Ovary (tissue), 7 donors: ENCODE measurements at regions not wholly inside any gene's neighbourhood (a gene's known extent, or its start where the extent isn't known, plus 50 kb on each side); places are given as distances from the start of the nearest gene placed in this dataset.
"Not testable (repeated sequence)": the region's sequence is repeated elsewhere in the genome, so short reads cannot be mapped to it uniquely, and the experiment has no call there.

Source experiments
- DNase-seq, 5 donors: peaks; one replicate each; pipeline ENCODE4 v3.0.0-alpha.2; 2019 to 2020
- H3K27ac ChIP-seq, 2 donors: fragments of 200-600 bp; one replicate each; pipeline versions ENCODE4 v1.5.1 to v1.8.0; 2019 to 2022
- H3K27me3 ChIP-seq: fragments of 200-600 bp; one replicate; pipeline ENCODE4 v1.8.0; 2022
- H3K36me3 ChIP-seq: fragments of 200-600 bp; sonication (generic); one replicate; pipeline ENCODE4 v1.5.1; 2019
- H3K4me1 ChIP-seq: one replicate; pipeline ENCODE4 v1.8.1; 2013; ENCODE audit warnings: mild to moderate bottlenecking, moderate library complexity; ENCODE audit not compliant: insufficient read depth
- H3K4me3 ChIP-seq: fragments of 200-600 bp; sonication (generic); one replicate; pipeline ENCODE4 v1.5.1; 2017
- H3K9me3 ChIP-seq, 2 donors: fragments of 200-600 bp in 1 of 2; sonication (generic) in 1 of 2; one replicate each; pipeline versions ENCODE4 v1.5.1 to v1.8.1; 2013 to 2019; ENCODE audit warnings: mild to moderate bottlenecking in 1 of 2, moderate library complexity in 1 of 2
- CTCF ChIP-seq, 3 donors: fragments of 450-650 bp in 2 of 3; fragments of 200-600 bp in 1 of 3; IDR thresholded peaks; one replicate each; pipeline versions ENCODE4 v1.5.1 to v1.8.0; 2016 to 2022; ENCODE audit warnings: antibody characterized with exemption in 3 of 3, mild to moderate bottlenecking in 1 of 3
- EP300 ChIP-seq: sonication (generic); formaldehyde crosslinking; IDR thresholded peaks from one replicate; pipeline ENCODE4 v1.6.1; 2017; ENCODE audit warnings: antibody characterized with exemption
- POLR2A ChIP-seq: fragments of 450-650 bp; IDR thresholded peaks from one replicate; pipeline ENCODE4 v1.6.1; 2017; ENCODE audit warnings: antibody characterized with exemption, mild to moderate bottlenecking, moderate library complexity
- WGBS, 3 donors: extraction: QIAGEN DNeasy Blood & Tissue Kit in 1 of 3; methylation state at CpG; one replicate each; pipeline versions ENCODE4 v1.1.5 to v1.1.7; 2013 to 2017; 5-methylcytosine and 5-hydroxymethylcytosine counted together
- intact Hi-C, 4 donors: fragments of 100-400 bp; cut with DNase I; formaldehyde crosslinking; loops; one replicate each; pipeline versions ENCODE4 v1.11.0 to v1.15.1; 2022 to 2023
- donor health status: DM: no; HTN: no; CAD: no; lungs with moderate emphysema.
- donor health status: DM: no; HTN: no; CAD: no.
- donor health status: Bipolar disorder and iron deficiency.
- donor health status: DM: no; HTN: no; CAD: no.
- donor health status: DM: yes; HTN: yes; CAD: no.

- peaks cover 5% of the 10 kb centered on the region for H3K4me1 ChIP-seq
- no peak overlapping the region for H3K4me3 ChIP-seq
- no peaks in the 10 kb centered on the region for H3K9me3 ChIP-seq
- H3K27ac ChIP-seq, result no peak overlapping the region
- intact Hi-C loops, result no loop called here
- H3K36me3 ChIP-seq, result no peaks in the 10 kb centered on the region
- DNase-seq, result no peak
- H3K27me3 ChIP-seq, result no peaks in the 10 kb centered on the region
- TF ChIP-seq CTCF (IDR thresholded peaks at IDR 0.05), result no peak
- TF ChIP-seq POLR2A, result no peak
- no peak for TF ChIP-seq EP300
- 95 to 96% (median 95%) methylated on average over 7 of the region's 7 CpGs for WGBS, 3 donors
Observed at GRCh38 chr9:81791076-81791475, 101.7 kb upstream of the TLE1 start.

- Histone ChIP-seq H3K4me1 (no peaks in the 10 kb centered on the region), H3K4me3 (no peak overlapping the region), H3K27me3 (no peaks in the 10 kb centered on the region), H3K36me3 (no peaks in the 10 kb centered on the region), H3K27ac (no peak overlapping the region), H3K9me3 (no peaks in the 10 kb centered on the region)
- DNase-seq, result no peak
- TF ChIP-seq EP300 (no peak), CTCF (IDR thresholded peaks at IDR 0.05) (no peak), POLR2A (no peak)
- intact Hi-C loops, result no loop called here
- 18 to 22% (median 18%) methylated on average over 3 of the region's 3 CpGs for WGBS, 3 donors
Observed at GRCh38 chr9:81798606-81799005, 109.3 kb upstream of the TLE1 start.

GRCh38 chr9:81801190-81801589 is 111.8 kb upstream of the TLE1 start:
- Histone ChIP-seq H3K4me3 (no peak overlapping the region), H3K4me1 (no peaks in the 10 kb centered on the region), H3K27ac (no peak overlapping the region), H3K36me3 (no peaks in the 10 kb centered on the region), H3K9me3 (no peaks in the 10 kb centered on the region), H3K27me3 (no peaks in the 10 kb centered on the region)
- no peak for TF ChIP-seq POLR2A
- no peak for TF ChIP-seq CTCF (IDR thresholded peaks at IDR 0.05)
- TF ChIP-seq EP300, result no peak
- 51 to 73% (median 61%) methylated on average over 3 of the region's 3 CpGs for WGBS, 3 donors
- intact Hi-C loops, result no loop called here
- DNase-seq, result no peak

GRCh38 chr9:81804306-81804705 is 115.0 kb upstream of the TLE1 start:
- 78 to 90% (median 85%) methylated on average over 5 of the region's 5 CpGs for WGBS, 3 donors
- no peak overlapping the region for H3K27ac ChIP-seq
- no peaks in the 10 kb centered on the region for H3K36me3 ChIP-seq
- no peaks in the 10 kb centered on the region for H3K4me1 ChIP-seq
- DNase-seq, result no peak
- intact Hi-C loops, result no loop called here
- TF ChIP-seq POLR2A (no peak), CTCF (IDR thresholded peaks at IDR 0.05) (no peak), EP300 (no peak)
- H3K9me3 ChIP-seq, result no peaks in the 10 kb centered on the region
- no peaks in the 10 kb centered on the region for H3K27me3 ChIP-seq
- H3K4me3 ChIP-seq, result no peak overlapping the region

- intact Hi-C loops, H3K4me1 ChIP-seq, H3K27me3 ChIP-seq, H3K36me3 ChIP-seq, DNase-seq, H3K9me3 ChIP-seq, H3K4me3 ChIP-seq, H3K27ac ChIP-seq: not testable (repeated sequence)
- 95 to 99% (median 97%) methylated on average over 3 of the region's 3 CpGs for WGBS, 3 donors
Observed at GRCh38 chr9:81811688-81812087, 116.5 kb upstream of the SPATA31D4 start.
